ENCODE measurements at regions not wholly inside any gene's neighbourhood (a gene's known extent, or its start where the extent isn't known, plus 50 kb on each side); places are given as distances from the start of the nearest gene placed in this dataset.
"Not testable (repeated sequence)": the region's sequence is repeated elsewhere in the genome, so short reads cannot be mapped to it uniquely, and the experiment has no call there.

- FAIRE-seq (no peak), DNase-seq (ENCODE audit: insufficient read length, low spot score) (no peak)
- no peak for TF ChIP-seq CTCF (IDR thresholded peaks at IDR 0.05; ENCODE audit: insufficient read depth, missing control alignments)
Observed at GRCh38 chr6:115131709-115132490, 789.1 kb upstream of the HS3ST5 start.

- not testable (repeated sequence) for FAIRE-seq; DNase-seq (ENCODE audit: insufficient read length, low spot score)
Observed at GRCh38 chr6:115121513-115121912, 778.7 kb upstream of the HS3ST5 start.

- no peak for TF ChIP-seq CTCF (IDR thresholded peaks at IDR 0.05; ENCODE audit: insufficient read depth, missing control alignments)
- DNase-seq (ENCODE audit: insufficient read length, low spot score) (no peak), FAIRE-seq (no peak)
Observed at GRCh38 chr6:115120391-115120790, 777.6 kb upstream of the HS3ST5 start.

- FAIRE-seq (no peak), DNase-seq (ENCODE audit: insufficient read length, low spot score) (no peak)
- no peak for TF ChIP-seq CTCF (IDR thresholded peaks at IDR 0.05; ENCODE audit: insufficient read depth, missing control alignments)
Observed at GRCh38 chr6:115091461-115091860, 748.6 kb upstream of the HS3ST5 start.

- DNase-seq (ENCODE audit: insufficient read length, low spot score), result no peak
- no peak for TF ChIP-seq CTCF (IDR thresholded peaks at IDR 0.05; ENCODE audit: insufficient read depth, missing control alignments)
- no peak for FAIRE-seq
Observed at GRCh38 chr6:115078555-115078954, 735.7 kb upstream of the HS3ST5 start.

- no peak for DNase-seq (ENCODE audit: insufficient read length, low spot score)
- no peak for TF ChIP-seq CTCF (IDR thresholded peaks at IDR 0.05; ENCODE audit: insufficient read depth, missing control alignments)
- FAIRE-seq, result no peak
Observed at GRCh38 chr6:115071962-115072361, 729.1 kb upstream of the HS3ST5 start.

- no peak for DNase-seq (ENCODE audit: insufficient read length, low spot score)
- no peak for FAIRE-seq
- TF ChIP-seq CTCF (IDR thresholded peaks at IDR 0.05; ENCODE audit: insufficient read depth, missing control alignments), result no peak
Observed at GRCh38 chr6:115067690-115068447, 725.0 kb upstream of the HS3ST5 start.
